GM23338 (cell line): ENCODE measurements at regions not wholly inside any gene's neighbourhood (a gene's known extent, or its start where the extent isn't known, plus 50 kb on each side); places are given as distances from the start of the nearest gene placed in this dataset.

Experiments used
- ATAC-seq: fragments of 200-7000 bp; cut with Tn5 transposase; 3 replicates; pipeline ENCODE4 v1.9.1; 2020
- DNase-seq: peaks from one replicate; pipeline ENCODE4 v3.0.0-alpha.2; 2015; ENCODE audit warnings: low spot score
- H2AFZ ChIP-seq: fragments of 200-600 bp; sonication (generic); 2 replicates; pipeline ENCODE4 v1.8.0; 2016; ENCODE audit warnings: antibody characterized with exemption, mild to moderate bottlenecking, moderate library complexity
- H3F3A ChIP-seq: fragments of 200-600 bp; sonication (generic); replicated peaks from 2 replicates; pipeline ENCODE4 v1.8.0; 2017; ENCODE audit warnings: antibody characterized with exemption, mixed run types, low read depth
- H3K27ac ChIP-seq: fragments of 200-600 bp; sonication (generic); 2 replicates; pipeline ENCODE4 v1.6.1; 2016; ENCODE audit warnings: low read depth
- H3K27me3 ChIP-seq: fragments of 200-600 bp; sonication (generic); 2 replicates; pipeline ENCODE4 v1.8.0; 2016; ENCODE audit warnings: mild to moderate bottlenecking, mixed run types, moderate library complexity; ENCODE audit not compliant: insufficient read depth
- H3K36me3 ChIP-seq: fragments of 200-600 bp; sonication (generic); 2 replicates; pipeline ENCODE4 v1.8.0; 2016; ENCODE audit warnings: mild to moderate bottlenecking; ENCODE audit not compliant: insufficient read depth
- H3K4me1 ChIP-seq: fragments of 200-600 bp; sonication (generic); 2 replicates; pipeline ENCODE4 v1.8.0; 2016; ENCODE audit warnings: mild to moderate bottlenecking, moderate library complexity; ENCODE audit not compliant: insufficient read depth
- H3K4me2 ChIP-seq: fragments of 200-600 bp; sonication (generic); 2 replicates; pipeline ENCODE4 v1.7.1; 2017; ENCODE audit warnings: mixed run types
- H3K4me3 ChIP-seq: fragments of 200-600 bp; sonication (generic); 2 replicates; pipeline ENCODE4 v1.6.1; 2016; ENCODE audit warnings: mixed run types
- H3K79me2 ChIP-seq: fragments of 200-600 bp; sonication (generic); replicated peaks from 2 replicates; pipeline ENCODE4 v1.8.0; 2017; ENCODE audit warnings: mild to moderate bottlenecking; ENCODE audit not compliant: insufficient read depth
- H3K9me2 ChIP-seq: fragments of 200-600 bp; sonication (generic); 2 replicates; pipeline ENCODE4 v1.8.0; 2017; ENCODE audit not compliant: insufficient read depth
- H4K20me1 ChIP-seq: fragments of 200-600 bp; sonication (generic); replicated peaks from 2 replicates; pipeline ENCODE4 v1.8.0; 2017; ENCODE audit warnings: mild to moderate bottlenecking; ENCODE audit not compliant: insufficient read depth
- H3K27ac Mint-ChIP-seq: 2 replicates; pipeline ENCODE4 v1.8.0; 2020; ENCODE audit warnings: inconsistent platforms, mild to moderate bottlenecking, moderate library complexity, mixed read lengths
- H3K27me3 Mint-ChIP-seq: 3 replicates; pipeline ENCODE4 v1.8.0; 2022; ENCODE audit warnings: low read depth, mild to moderate bottlenecking, moderate library complexity, mixed read lengths, inconsistent platforms; ENCODE audit not compliant: insufficient read depth, poor library complexity
- H3K36me3 Mint-ChIP-seq: 3 replicates; pipeline ENCODE4 v1.8.0; 2021; ENCODE audit warnings: low read depth, mild to moderate bottlenecking, inconsistent platforms, moderate library complexity, mixed read lengths
- H3K4me1 Mint-ChIP-seq: 3 replicates; pipeline ENCODE4 v1.8.0; 2020; ENCODE audit warnings: mild to moderate bottlenecking, inconsistent platforms, mixed read lengths
- H3K4me3 Mint-ChIP-seq: 3 replicates; pipeline ENCODE4 v1.8.0; 2021; ENCODE audit warnings: moderate library complexity, mild to moderate bottlenecking, inconsistent platforms, mixed read lengths
- H3K9me3 Mint-ChIP-seq: 3 replicates; pipeline ENCODE4 v1.8.0; 2020; ENCODE audit warnings: moderate library complexity, mild to moderate bottlenecking, inconsistent platforms, mixed read lengths
- CREB1 ChIP-seq: fragments of 250-450 bp; sonication (Bioruptor Pico); IDR thresholded peaks from 2 replicates; pipeline ENCODE4 v1.5.0; 2020; ENCODE audit warnings: low read depth, mild to moderate bottlenecking, moderate library complexity
- EZH2 ChIP-seq: fragments of 200-600 bp; sonication (generic); IDR thresholded peaks from one replicate; pipeline ENCODE4 v1.8.0; 2017; ENCODE audit warnings: antibody characterized with exemption, mild to moderate bottlenecking, low read depth; ENCODE audit not compliant: unreplicated experiment
- EZH2phosphoT487 ChIP-seq: fragments of 200-600 bp; sonication (generic); IDR thresholded peaks from one replicate; pipeline ENCODE4 v1.8.1; 2018; ENCODE audit warnings: antibody characterized with exemption; ENCODE audit not compliant: unreplicated experiment
- JUNB ChIP-seq: IDR thresholded peaks from one replicate; pipeline ENCODE4 v1.6.1; 2016; ENCODE audit warnings: antibody characterized with exemption; ENCODE audit not compliant: unreplicated experiment
- NANOG ChIP-seq: IDR thresholded peaks from 2 replicates; pipeline ENCODE4 v1.6.1; 2016; ENCODE audit warnings: antibody characterized with exemption, borderline replicate concordance
- POLR2AphosphoS5 ChIP-seq: IDR thresholded peaks from 2 replicates; pipeline ENCODE4 v1.6.1; 2016; ENCODE audit warnings: antibody characterized with exemption, low read depth
- STAT1 ChIP-seq: IDR thresholded peaks from one replicate; pipeline ENCODE4 v1.6.1; 2016; ENCODE audit warnings: antibody characterized with exemption; ENCODE audit not compliant: unreplicated experiment
- ZNF114 ChIP-seq: fragments of 250-450 bp; sonication (Bioruptor Pico); IDR thresholded peaks from 2 replicates; pipeline ENCODE4 v1.5.0; 2020; ENCODE audit warnings: mild to moderate bottlenecking, moderate library complexity
- ZNF331 ChIP-seq: fragments of 250-450 bp; sonication (Bioruptor Pico); IDR thresholded peaks from 2 replicates; pipeline ENCODE4 v1.5.0; 2020; ENCODE audit warnings: low read depth, mild to moderate bottlenecking, moderate library complexity
- TF ChIP-seq, protein P1 (sequence below): IDR thresholded peaks from one replicate; pipeline ENCODE4 v1.6.1; 2018; ENCODE audit warnings: antibody characterized with exemption; ENCODE audit not compliant: unreplicated experiment
- TF ChIP-seq, protein P2 (sequence below): fragments of 250-450 bp; sonication (Bioruptor Pico); IDR thresholded peaks from 2 replicates; pipeline ENCODE4 v1.5.0; 2020; ENCODE audit warnings: mild to moderate bottlenecking, moderate library complexity
- TF ChIP-seq, protein P3 (sequence below), 2 experiments: fragments of 200-600 bp in 1 of 2; sonication (generic) in 1 of 2; conservative IDR thresholded peaks; 2 replicates each; pipeline versions ENCODE4 v1.5.1 to v1.6.1; 2016 to 2017; ENCODE audit warnings: antibody characterized with exemption in 2 of 2, low read depth in 2 of 2, mild to moderate bottlenecking in 2 of 2, moderate library complexity in 1 of 2
- TF ChIP-seq, protein P4 (sequence below): IDR thresholded peaks from 2 replicates; pipeline ENCODE4 v1.6.1; 2016; ENCODE audit warnings: antibody characterized with exemption

DNA sequence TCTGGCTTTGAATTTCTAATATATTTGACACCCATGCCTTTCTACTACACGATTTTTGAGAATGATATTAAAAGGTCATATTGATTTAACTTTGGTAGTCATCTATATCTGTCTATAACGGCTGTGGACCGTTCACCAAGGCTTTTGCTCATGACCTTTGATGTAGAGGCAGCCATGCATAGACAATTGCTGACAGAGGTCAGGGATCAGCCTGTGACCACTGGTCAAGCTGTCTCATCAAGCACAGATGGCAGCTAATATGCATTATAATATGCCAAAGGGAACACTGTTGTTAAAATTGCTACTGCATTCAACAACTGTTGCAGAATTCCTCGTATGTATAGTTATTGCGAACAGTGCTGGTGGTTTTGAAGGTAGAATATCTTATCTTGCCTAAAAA is 323.9 kb upstream of the DSEL start:
- no peak for DNase-seq
- Histone ChIP-seq H3F3A (no peaks in the 10 kb centered on the region), H4K20me1 (no peaks in the 10 kb centered on the region), H3K27me3 (no peaks in the 10 kb centered on the region), H3K79me2 (no peaks in the 10 kb centered on the region), H3K9me2 (no peaks in the 10 kb centered on the region), H2AFZ (no peak overlapping the region), H3K4me2 (no peak overlapping the region), H3K4me1 (no peaks in the 10 kb centered on the region), H3K27ac (no peak overlapping the region), H3K36me3 (no peaks in the 10 kb centered on the region), H3K4me3 (no peak overlapping the region)
- no peaks in the 10 kb centered on the region for H3K27me3 Mint-ChIP-seq
- H3K4me3 Mint-ChIP-seq: no peak overlapping the region
- H3K4me1 Mint-ChIP-seq: no peaks in the 10 kb centered on the region
- no peak for TF ChIP-seq JUNB
- TF ChIP-seq CREB1: no peak
- TF ChIP-seq, protein P1, sequence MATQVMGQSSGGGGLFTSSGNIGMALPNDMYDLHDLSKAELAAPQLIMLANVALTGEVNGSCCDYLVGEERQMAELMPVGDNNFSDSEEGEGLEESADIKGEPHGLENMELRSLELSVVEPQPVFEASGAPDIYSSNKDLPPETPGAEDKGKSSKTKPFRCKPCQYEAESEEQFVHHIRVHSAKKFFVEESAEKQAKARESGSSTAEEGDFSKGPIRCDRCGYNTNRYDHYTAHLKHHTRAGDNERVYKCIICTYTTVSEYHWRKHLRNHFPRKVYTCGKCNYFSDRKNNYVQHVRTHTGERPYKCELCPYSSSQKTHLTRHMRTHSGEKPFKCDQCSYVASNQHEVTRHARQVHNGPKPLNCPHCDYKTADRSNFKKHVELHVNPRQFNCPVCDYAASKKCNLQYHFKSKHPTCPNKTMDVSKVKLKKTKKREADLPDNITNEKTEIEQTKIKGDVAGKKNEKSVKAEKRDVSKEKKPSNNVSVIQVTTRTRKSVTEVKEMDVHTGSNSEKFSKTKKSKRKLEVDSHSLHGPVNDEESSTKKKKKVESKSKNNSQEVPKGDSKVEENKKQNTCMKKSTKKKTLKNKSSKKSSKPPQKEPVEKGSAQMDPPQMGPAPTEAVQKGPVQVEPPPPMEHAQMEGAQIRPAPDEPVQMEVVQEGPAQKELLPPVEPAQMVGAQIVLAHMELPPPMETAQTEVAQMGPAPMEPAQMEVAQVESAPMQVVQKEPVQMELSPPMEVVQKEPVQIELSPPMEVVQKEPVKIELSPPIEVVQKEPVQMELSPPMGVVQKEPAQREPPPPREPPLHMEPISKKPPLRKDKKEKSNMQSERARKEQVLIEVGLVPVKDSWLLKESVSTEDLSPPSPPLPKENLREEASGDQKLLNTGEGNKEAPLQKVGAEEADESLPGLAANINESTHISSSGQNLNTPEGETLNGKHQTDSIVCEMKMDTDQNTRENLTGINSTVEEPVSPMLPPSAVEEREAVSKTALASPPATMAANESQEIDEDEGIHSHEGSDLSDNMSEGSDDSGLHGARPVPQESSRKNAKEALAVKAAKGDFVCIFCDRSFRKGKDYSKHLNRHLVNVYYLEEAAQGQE: no peak
- no peak for TF ChIP-seq NANOG
- TF ChIP-seq STAT1: no peak
- no peak for TF ChIP-seq EZH2
- TF ChIP-seq, protein P2, sequence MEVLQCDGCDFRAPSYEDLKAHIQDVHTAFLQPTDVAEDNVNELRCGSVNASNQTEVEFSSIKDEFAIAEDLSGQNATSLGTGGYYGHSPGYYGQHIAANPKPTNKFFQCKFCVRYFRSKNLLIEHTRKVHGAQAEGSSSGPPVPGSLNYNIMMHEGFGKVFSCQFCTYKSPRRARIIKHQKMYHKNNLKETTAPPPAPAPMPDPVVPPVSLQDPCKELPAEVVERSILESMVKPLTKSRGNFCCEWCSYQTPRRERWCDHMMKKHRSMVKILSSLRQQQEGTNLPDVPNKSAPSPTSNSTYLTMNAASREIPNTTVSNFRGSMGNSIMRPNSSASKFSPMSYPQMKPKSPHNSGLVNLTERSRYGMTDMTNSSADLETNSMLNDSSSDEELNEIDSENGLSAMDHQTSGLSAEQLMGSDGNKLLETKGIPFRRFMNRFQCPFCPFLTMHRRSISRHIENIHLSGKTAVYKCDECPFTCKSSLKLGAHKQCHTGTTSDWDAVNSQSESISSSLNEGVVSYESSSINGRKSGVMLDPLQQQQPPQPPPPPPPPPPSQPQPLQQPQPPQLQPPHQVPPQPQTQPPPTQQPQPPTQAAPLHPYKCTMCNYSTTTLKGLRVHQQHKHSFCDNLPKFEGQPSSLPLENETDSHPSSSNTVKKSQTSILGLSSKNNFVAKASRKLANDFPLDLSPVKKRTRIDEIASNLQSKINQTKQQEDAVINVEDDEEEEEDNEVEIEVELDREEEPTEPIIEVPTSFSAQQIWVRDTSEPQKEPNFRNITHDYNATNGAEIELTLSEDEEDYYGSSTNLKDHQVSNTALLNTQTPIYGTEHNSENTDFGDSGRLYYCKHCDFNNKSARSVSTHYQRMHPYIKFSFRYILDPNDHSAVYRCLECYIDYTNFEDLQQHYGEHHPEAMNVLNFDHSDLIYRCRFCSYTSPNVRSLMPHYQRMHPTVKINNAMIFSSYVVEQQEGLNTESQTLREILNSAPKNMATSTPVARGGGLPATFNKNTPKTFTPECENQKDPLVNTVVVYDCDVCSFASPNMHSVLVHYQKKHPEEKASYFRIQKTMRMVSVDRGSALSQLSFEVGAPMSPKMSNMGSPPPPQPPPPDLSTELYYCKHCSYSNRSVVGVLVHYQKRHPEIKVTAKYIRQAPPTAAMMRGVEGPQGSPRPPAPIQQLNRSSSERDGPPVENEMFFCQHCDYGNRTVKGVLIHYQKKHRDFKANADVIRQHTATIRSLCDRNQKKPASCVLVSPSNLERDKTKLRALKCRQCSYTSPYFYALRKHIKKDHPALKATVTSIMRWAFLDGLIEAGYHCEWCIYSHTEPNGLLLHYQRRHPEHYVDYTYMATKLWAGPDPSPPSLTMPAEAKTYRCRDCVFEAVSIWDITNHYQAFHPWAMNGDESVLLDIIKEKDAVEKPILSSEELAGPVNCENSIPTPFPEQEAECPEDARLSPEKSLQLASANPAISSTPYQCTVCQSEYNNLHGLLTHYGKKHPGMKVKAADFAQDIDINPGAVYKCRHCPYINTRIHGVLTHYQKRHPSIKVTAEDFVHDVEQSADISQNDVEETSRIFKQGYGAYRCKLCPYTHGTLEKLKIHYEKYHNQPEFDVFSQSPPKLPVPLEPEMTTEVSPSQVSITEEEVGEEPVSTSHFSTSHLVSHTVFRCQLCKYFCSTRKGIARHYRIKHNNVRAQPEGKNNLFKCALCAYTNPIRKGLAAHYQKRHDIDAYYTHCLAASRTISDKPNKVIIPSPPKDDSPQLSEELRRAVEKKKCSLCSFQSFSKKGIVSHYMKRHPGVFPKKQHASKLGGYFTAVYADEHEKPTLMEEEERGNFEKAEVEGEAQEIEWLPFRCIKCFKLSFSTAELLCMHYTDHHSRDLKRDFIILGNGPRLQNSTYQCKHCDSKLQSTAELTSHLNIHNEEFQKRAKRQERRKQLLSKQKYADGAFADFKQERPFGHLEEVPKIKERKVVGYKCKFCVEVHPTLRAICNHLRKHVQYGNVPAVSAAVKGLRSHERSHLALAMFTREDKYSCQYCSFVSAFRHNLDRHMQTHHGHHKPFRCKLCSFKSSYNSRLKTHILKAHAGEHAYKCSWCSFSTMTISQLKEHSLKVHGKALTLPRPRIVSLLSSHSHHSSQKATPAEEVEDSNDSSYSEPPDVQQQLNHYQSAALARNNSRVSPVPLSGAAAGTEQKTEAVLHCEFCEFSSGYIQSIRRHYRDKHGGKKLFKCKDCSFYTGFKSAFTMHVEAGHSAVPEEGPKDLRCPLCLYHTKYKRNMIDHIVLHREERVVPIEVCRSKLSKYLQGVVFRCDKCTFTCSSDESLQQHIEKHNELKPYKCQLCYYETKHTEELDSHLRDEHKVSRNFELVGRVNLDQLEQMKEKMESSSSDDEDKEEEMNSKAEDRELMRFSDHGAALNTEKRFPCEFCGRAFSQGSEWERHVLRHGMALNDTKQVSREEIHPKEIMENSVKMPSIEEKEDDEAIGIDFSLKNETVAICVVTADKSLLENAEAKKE (CRISPR knock-in tag): no peak
- TF ChIP-seq, protein P3, sequence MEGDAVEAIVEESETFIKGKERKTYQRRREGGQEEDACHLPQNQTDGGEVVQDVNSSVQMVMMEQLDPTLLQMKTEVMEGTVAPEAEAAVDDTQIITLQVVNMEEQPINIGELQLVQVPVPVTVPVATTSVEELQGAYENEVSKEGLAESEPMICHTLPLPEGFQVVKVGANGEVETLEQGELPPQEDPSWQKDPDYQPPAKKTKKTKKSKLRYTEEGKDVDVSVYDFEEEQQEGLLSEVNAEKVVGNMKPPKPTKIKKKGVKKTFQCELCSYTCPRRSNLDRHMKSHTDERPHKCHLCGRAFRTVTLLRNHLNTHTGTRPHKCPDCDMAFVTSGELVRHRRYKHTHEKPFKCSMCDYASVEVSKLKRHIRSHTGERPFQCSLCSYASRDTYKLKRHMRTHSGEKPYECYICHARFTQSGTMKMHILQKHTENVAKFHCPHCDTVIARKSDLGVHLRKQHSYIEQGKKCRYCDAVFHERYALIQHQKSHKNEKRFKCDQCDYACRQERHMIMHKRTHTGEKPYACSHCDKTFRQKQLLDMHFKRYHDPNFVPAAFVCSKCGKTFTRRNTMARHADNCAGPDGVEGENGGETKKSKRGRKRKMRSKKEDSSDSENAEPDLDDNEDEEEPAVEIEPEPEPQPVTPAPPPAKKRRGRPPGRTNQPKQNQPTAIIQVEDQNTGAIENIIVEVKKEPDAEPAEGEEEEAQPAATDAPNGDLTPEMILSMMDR (conservative IDR thresholded peaks at IDR 0.05; ENCODE audit: low read depth in 2 of 2): no peak
- no peak for TF ChIP-seq ZNF331 (CRISPR knock-in tag)
- no peak for TF ChIP-seq EZH2phosphoT487
- no peak for TF ChIP-seq POLR2AphosphoS5
- TF ChIP-seq, protein P4, sequence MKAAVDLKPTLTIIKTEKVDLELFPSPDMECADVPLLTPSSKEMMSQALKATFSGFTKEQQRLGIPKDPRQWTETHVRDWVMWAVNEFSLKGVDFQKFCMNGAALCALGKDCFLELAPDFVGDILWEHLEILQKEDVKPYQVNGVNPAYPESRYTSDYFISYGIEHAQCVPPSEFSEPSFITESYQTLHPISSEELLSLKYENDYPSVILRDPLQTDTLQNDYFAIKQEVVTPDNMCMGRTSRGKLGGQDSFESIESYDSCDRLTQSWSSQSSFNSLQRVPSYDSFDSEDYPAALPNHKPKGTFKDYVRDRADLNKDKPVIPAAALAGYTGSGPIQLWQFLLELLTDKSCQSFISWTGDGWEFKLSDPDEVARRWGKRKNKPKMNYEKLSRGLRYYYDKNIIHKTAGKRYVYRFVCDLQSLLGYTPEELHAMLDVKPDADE: no peak
- TF ChIP-seq ZNF114 (CRISPR knock-in tag): no peak
- no peak for ATAC-seq
- H3K36me3 Mint-ChIP-seq: no peaks in the 10 kb centered on the region
- no peaks in the 10 kb centered on the region for H3K9me3 Mint-ChIP-seq
- H3K27ac Mint-ChIP-seq: no peak overlapping the region
